HEK293 (cell line): ENCODE measurements at regions not wholly inside any gene's neighbourhood (a gene's known extent, or its start where the extent isn't known, plus 50 kb on each side); places are given as distances from the start of the nearest gene placed in this dataset.

Source experiments
- CTCF ChIA-PET: fragments of 350-600 bp; formaldehyde crosslinking; extraction: SDS; loops from one replicate; lab custom pipeline; 2021; ENCODE audit warnings: antibody characterized with exemption; lab: Yijun Ruan, JAX
- POLR2A ChIA-PET: fragments of 300-600 bp; formaldehyde crosslinking; extraction: SDS; loops from one replicate; lab custom pipeline; 2020; ENCODE audit warnings: antibody characterized with exemption, inconsistent platforms; lab: Yijun Ruan, JAX
- H3K27ac ChIP-seq: fragments of 200-500 bp; sonication (Bioruptor generic); 2 replicates; pipeline ENCODE4 v1.5.1; 2014; ENCODE audit warnings: low read depth, low read length, control low read depth, inconsistent platforms; ENCODE audit errors: extremely low read depth
- H3K36me3 ChIP-seq, 2 experiments: fragments of 200-500 bp in 1 of 2; sonication (Bioruptor generic) in 1 of 2; 1 replicate in 1 of 2; 2 replicates in 1 of 2; pipeline ENCODE4 v1.5.1; 2014 to 2017; ENCODE audit warnings: inconsistent platforms in 2 of 2, low read length in 2 of 2; ENCODE audit not compliant: control insufficient read depth in 2 of 2, insufficient read depth in 1 of 2
- H3K4me1 ChIP-seq: fragments of 200-500 bp; sonication (Bioruptor generic); 2 replicates; pipeline ENCODE4 v1.5.1; 2014; ENCODE audit warnings: mild to moderate bottlenecking, low read length, inconsistent platforms; ENCODE audit not compliant: control insufficient read depth, insufficient read depth
- H3K4me3 ChIP-seq: 2 replicates; pipeline ENCODE4 v1.5.1; 2011; ENCODE audit warnings: low read depth, mild to moderate bottlenecking, control low read depth, low read length, moderate library complexity
- H3K9me3 ChIP-seq: fragments of 200-500 bp; sonication (Bioruptor generic); 2 replicates; pipeline ENCODE4 v1.5.1; 2014; ENCODE audit warnings: low read depth, low read length, inconsistent platforms; ENCODE audit not compliant: control insufficient read depth, insufficient read depth
- IKZF3 ChIP-seq: fragments of 450-650 bp; IDR thresholded peaks from 2 replicates; pipeline ENCODE4 v1.5.0; 2018; ENCODE audit warnings: missing biosample characterization, mild to moderate bottlenecking, missing genetic modification characterization, moderate library complexity
- INSM2 ChIP-seq: fragments of 450-650 bp; formaldehyde crosslinking; IDR thresholded peaks from 2 replicates; pipeline ENCODE4 v1.5.1; 2016; ENCODE audit warnings: missing biosample characterization, missing genetic modification characterization
- MEIS1 ChIP-seq: sonication (generic); formaldehyde crosslinking; IDR thresholded peaks from 2 replicates; pipeline ENCODE4 v1.8.1; 2022; ENCODE audit warnings: missing genetic modification reagents, mild to moderate bottlenecking, borderline replicate concordance
- PBX3 ChIP-seq: sonication (generic); formaldehyde crosslinking; IDR thresholded peaks from 2 replicates; pipeline ENCODE4 v1.8.1; 2022; ENCODE audit warnings: mild to moderate bottlenecking, moderate library complexity, missing genetic modification reagents
- ZBTB10 ChIP-seq: fragments of 450-650 bp; formaldehyde crosslinking; IDR thresholded peaks from 2 replicates; pipeline ENCODE4 v1.5.1; 2016; ENCODE audit warnings: missing biosample characterization, missing genetic modification characterization
- ZBTB7A ChIP-seq: fragments of 450-650 bp; formaldehyde crosslinking; IDR thresholded peaks from 2 replicates; pipeline ENCODE4 v1.5.1; 2016; ENCODE audit warnings: low read depth, missing biosample characterization, missing genetic modification characterization
- ZNF121 ChIP-seq: fragments of 450-650 bp; formaldehyde crosslinking; IDR thresholded peaks from 2 replicates; pipeline ENCODE4 v1.5.1; 2016; ENCODE audit warnings: missing biosample characterization, missing genetic modification characterization
- ZNF146 ChIP-seq: fragments of 450-650 bp; formaldehyde crosslinking; IDR thresholded peaks from 2 replicates; pipeline ENCODE4 v1.5.1; 2016; ENCODE audit warnings: missing biosample characterization, missing genetic modification characterization
- ZNF16 ChIP-seq: fragments of 450-650 bp; formaldehyde crosslinking; IDR thresholded peaks from 2 replicates; pipeline ENCODE4 v1.5.1; 2016; ENCODE audit warnings: low read depth, missing biosample characterization, missing genetic modification characterization
- ZNF2 ChIP-seq: fragments of 450-650 bp; formaldehyde crosslinking; IDR thresholded peaks from 2 replicates; pipeline ENCODE4 v1.5.1; 2016; ENCODE audit warnings: missing biosample characterization, missing genetic modification characterization
- ZNF211 ChIP-seq: fragments of 450-650 bp; formaldehyde crosslinking; IDR thresholded peaks from 2 replicates; pipeline ENCODE4 v1.5.1; 2016; ENCODE audit warnings: low read depth, missing biosample characterization, missing genetic modification characterization
- ZNF341 ChIP-seq: fragments of 450-650 bp; formaldehyde crosslinking; IDR thresholded peaks from 2 replicates; pipeline ENCODE4; 2016; ENCODE audit warnings: low read depth, missing biosample characterization, missing genetic modification characterization
- ZNF423 ChIP-seq: fragments of 450-650 bp; formaldehyde crosslinking; IDR thresholded peaks from 2 replicates; pipeline ENCODE4 v1.5.1; 2016; ENCODE audit warnings: missing biosample characterization, missing genetic modification characterization
- ZNF530 ChIP-seq: fragments of 450-650 bp; formaldehyde crosslinking; IDR thresholded peaks from 2 replicates; pipeline ENCODE4 v1.5.1; 2016; ENCODE audit warnings: low read depth, missing biosample characterization, missing genetic modification characterization
- ZNF549 ChIP-seq: fragments of 450-650 bp; IDR thresholded peaks from 2 replicates; pipeline ENCODE4 v1.5.1; 2018; ENCODE audit warnings: missing biosample characterization, missing genetic modification characterization, mild to moderate bottlenecking, inconsistent platforms, moderate library complexity
- ZNF585B ChIP-seq: fragments of 450-650 bp; formaldehyde crosslinking; IDR thresholded peaks from 2 replicates; pipeline ENCODE4 v1.5.1; 2016; ENCODE audit warnings: missing biosample characterization, missing genetic modification characterization
- ZNF596 ChIP-seq: fragments of 450-650 bp; IDR thresholded peaks from 2 replicates; pipeline ENCODE4 v1.5.0; 2018; ENCODE audit warnings: missing biosample characterization, mild to moderate bottlenecking, missing genetic modification characterization, moderate library complexity
- ZNF623 ChIP-seq: fragments of 450-650 bp; formaldehyde crosslinking; IDR thresholded peaks from 2 replicates; pipeline ENCODE4 v1.5.1; 2016; ENCODE audit warnings: missing biosample characterization, missing genetic modification characterization
- ZNF654 ChIP-seq: fragments of 450-650 bp; formaldehyde crosslinking; IDR thresholded peaks from 2 replicates; pipeline ENCODE4 v1.5.1; 2016; ENCODE audit warnings: low read depth, missing biosample characterization, missing genetic modification characterization
- ZNF777 ChIP-seq: fragments of 450-650 bp; formaldehyde crosslinking; IDR thresholded peaks from 2 replicates; pipeline ENCODE4 v1.5.1; 2017; ENCODE audit warnings: missing biosample characterization, missing genetic modification characterization, borderline replicate concordance
- ZNF843 ChIP-seq: fragments of 450-650 bp; formaldehyde crosslinking; IDR thresholded peaks from 2 replicates; pipeline ENCODE4 v1.5.1; 2016; ENCODE audit warnings: missing biosample characterization, missing genetic modification characterization
- ZSCAN5A ChIP-seq: fragments of 450-650 bp; formaldehyde crosslinking; IDR thresholded peaks from 2 replicates; pipeline ENCODE4 v1.5.1; 2016; ENCODE audit warnings: missing biosample characterization, missing genetic modification characterization

GRCh38 chr4:15286041-15286440, 141.8 kb upstream of the C1QTNF7 start (continued):
- TF ChIP-seq ZNF654 (tag by site-specific recombination) (peak; percentile 19; the same call in 1 of the 2 replicates), ZNF341 (tag by site-specific recombination) (peak; percentile 21; the same call in 1 of the 2 replicates), ZNF549 (tag by site-specific recombination) (no peak), ZNF530 (tag by site-specific recombination) (0 out of 2 replicates have a peak, but pooled peaks have one; percentile 16)
- TF ChIP-seq, all 188 proteins: peak for 27

GRCh38 chr4:15291122-15291521, 136.7 kb upstream of the C1QTNF7 start:
- POLR2A ChIA-PET = no interaction called here

More at GRCh38 chr4:15291122-15291521, 136.7 kb upstream of the C1QTNF7 start:
- TF ChIP-seq INSM2 (no peak), PBX3 (CRISPR knock-in tag) (no peak), ZBTB10 (no peak), ZNF423 (tag by site-specific recombination) (no peak), ZBTB7A (tag by site-specific recombination) (no peak), ZNF211 (tag by site-specific recombination) (no peak), ZNF16 (tag by site-specific recombination) (no peak), ZNF596 (no peak), ZNF585B (tag by site-specific recombination) (no peak), ZNF623 (tag by site-specific recombination) (no peak), ZNF843 (tag by site-specific recombination) (no peak), ZSCAN5A (tag by site-specific recombination) (no peak), ZNF121 (no peak), MEIS1 (CRISPR knock-in tag) (no peak), ZNF777 (tag by site-specific recombination) (no peak), ZNF146 (tag by site-specific recombination) (no peak), ZNF2 (tag by site-specific recombination) (no peak), IKZF3 (no peak)
- H3K4me1 ChIP-seq = no peaks in the 10 kb centered on the region
- no peaks in the 10 kb centered on the region for H3K9me3 ChIP-seq
- no peak overlapping the region for H3K27ac ChIP-seq
- H3K36me3 ChIP-seq = no peaks in the 10 kb centered on the region
- CTCF ChIA-PET = interaction anchor here (0.7 kb wide), 1 partner anchor 166 kb away, joined by 3 read pairs; no protein-coding TSS in a partner anchor
- no peak overlapping the region for H3K4me3 ChIP-seq
